HG02840 (cell line): ENCODE measurements at regions not wholly inside any gene's neighbourhood (a gene's known extent, or its start where the extent isn't known, plus 50 kb on each side); places are given as distances from the start of the nearest gene placed in this dataset.

ENCODE experiments used
- ATAC-seq: cut with Tn5 transposase; IDR thresholded peaks from one replicate; pipeline ENCODE4 v1.9.1; 2021; ENCODE audit warnings: mild to moderate bottlenecking, moderate library complexity, moderate number of reproducible peaks; ENCODE audit not compliant: unreplicated experiment, low FRiP score

- no peak for ATAC-seq
Observed at GRCh38 chr9:89720696-89721175, 115.9 kb downstream of the GADD45G start.

GRCh38 chr9:89721176-89721700 is 116.4 kb downstream of the GADD45G start:
- ATAC-seq: no peak

- no peak for ATAC-seq
Observed at GRCh38 chr9:89721971-89722530, 117.2 kb downstream of the GADD45G start.

GRCh38 chr9:89722712-89723111 is 117.9 kb downstream of the GADD45G start:
- no peak for ATAC-seq

GRCh38 chr9:89723469-89724100 is 118.8 kb downstream of the GADD45G start:
- ATAC-seq: no peak

GRCh38 chr9:89724659-89725058 is 119.8 kb downstream of the GADD45G start:
- no peak for ATAC-seq

- ATAC-seq: no peak
Observed at GRCh38 chr9:89725271-89725670, 120.5 kb downstream of the GADD45G start.

GRCh38 chr9:89729954-89730530 is 125.2 kb downstream of the GADD45G start:
- ATAC-seq: no peak

- no peak for ATAC-seq
Observed at GRCh38 chr9:89730715-89731114, 125.9 kb downstream of the GADD45G start.

- ATAC-seq: no peak
Observed at GRCh38 chr9:89731262-89732182, 126.7 kb downstream of the GADD45G start.

- no peak for ATAC-seq
Observed at GRCh38 chr9:89732295-89732938, 127.6 kb downstream of the GADD45G start.

GRCh38 chr9:89732939-89733324 is 128.1 kb downstream of the GADD45G start:
- no peak for ATAC-seq

GRCh38 chr9:89734600-89735041 is 129.8 kb downstream of the GADD45G start:
- ATAC-seq: no peak

- no peak for ATAC-seq
Observed at GRCh38 chr9:89738137-89738932, 133.5 kb downstream of the GADD45G start.

- no peak for ATAC-seq
Observed at GRCh38 chr9:89739511-89739910, 134.7 kb downstream of the GADD45G start.

- ATAC-seq: no peak
Observed at GRCh38 chr9:89739916-89740315, 135.1 kb downstream of the GADD45G start.

- no peak for ATAC-seq
Observed at GRCh38 chr9:89740722-89741121, 135.9 kb downstream of the GADD45G start.

GRCh38 chr9:89742660-89743059 is 137.8 kb downstream of the GADD45G start:
- no peak for ATAC-seq

GRCh38 chr9:89743216-89743572 is 138.4 kb downstream of the GADD45G start:
- ATAC-seq: peak; percentile 47
